ENCODE measurements at regions not wholly inside any gene's neighbourhood (a gene's known extent, or its start where the extent isn't known, plus 50 kb on each side); places are given as distances from the start of the nearest gene placed in this dataset.

DNA sequence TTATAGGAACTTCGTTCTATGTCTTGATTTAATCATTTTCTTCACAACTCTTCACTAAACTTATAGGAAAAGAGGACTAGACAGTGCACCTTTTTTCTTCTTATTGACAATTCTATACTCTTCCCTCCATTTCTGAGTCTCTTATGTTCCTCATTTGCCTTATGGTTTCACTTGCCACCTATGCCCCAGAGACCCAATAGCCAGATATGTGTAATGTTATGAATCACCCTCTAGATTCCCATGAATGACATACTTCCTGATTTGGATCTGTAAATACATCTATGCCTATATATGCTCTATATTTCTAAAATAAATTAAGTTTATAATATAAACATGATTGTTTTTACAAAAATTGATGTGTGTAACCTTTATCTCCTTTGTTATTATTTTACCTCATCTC lies 514.1 kb upstream of the MEF2C start:
- Histone ChIP-seq H3K27me3 (replicated peaks in 1 of 7) (no peaks in the 10 kb centered on the region), H3K36me3 (no peaks in the 10 kb centered on the region), H3K4me1 (peaks cover 0 to 46% (median 23%) of the 10 kb centered on the region in 6 donors), H3K9me3 (no peaks in the 10 kb centered on the region), H3K4me3 (peak overlapping the region in 1 of 8 donors; percentile 51), H3K27ac (peak overlapping the region; percentile 17 to 88 (median 83))
- WGBS, 5 donors = 21 to 74% (median 38%) methylated on average over 1 of the region's 1 CpG
- intact Hi-C loops (cut with DNase I; ENCODE audit: low total_unique reads) = no loop called here
- TF ChIP-seq POLR2A (IDR thresholded peaks at IDR 0.05) (no peak), POLR2AphosphoS5 (IDR thresholded peaks at IDR 0.05) (no peak)
- TF ChIP-seq, protein P1, sequence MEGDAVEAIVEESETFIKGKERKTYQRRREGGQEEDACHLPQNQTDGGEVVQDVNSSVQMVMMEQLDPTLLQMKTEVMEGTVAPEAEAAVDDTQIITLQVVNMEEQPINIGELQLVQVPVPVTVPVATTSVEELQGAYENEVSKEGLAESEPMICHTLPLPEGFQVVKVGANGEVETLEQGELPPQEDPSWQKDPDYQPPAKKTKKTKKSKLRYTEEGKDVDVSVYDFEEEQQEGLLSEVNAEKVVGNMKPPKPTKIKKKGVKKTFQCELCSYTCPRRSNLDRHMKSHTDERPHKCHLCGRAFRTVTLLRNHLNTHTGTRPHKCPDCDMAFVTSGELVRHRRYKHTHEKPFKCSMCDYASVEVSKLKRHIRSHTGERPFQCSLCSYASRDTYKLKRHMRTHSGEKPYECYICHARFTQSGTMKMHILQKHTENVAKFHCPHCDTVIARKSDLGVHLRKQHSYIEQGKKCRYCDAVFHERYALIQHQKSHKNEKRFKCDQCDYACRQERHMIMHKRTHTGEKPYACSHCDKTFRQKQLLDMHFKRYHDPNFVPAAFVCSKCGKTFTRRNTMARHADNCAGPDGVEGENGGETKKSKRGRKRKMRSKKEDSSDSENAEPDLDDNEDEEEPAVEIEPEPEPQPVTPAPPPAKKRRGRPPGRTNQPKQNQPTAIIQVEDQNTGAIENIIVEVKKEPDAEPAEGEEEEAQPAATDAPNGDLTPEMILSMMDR (IDR thresholded peaks at IDR 0.05 in 8 of 11, conservative IDR thresholded peaks at IDR 0.05 in 3 of 11) = no peak
- DNase-seq = no peak

DNA sequence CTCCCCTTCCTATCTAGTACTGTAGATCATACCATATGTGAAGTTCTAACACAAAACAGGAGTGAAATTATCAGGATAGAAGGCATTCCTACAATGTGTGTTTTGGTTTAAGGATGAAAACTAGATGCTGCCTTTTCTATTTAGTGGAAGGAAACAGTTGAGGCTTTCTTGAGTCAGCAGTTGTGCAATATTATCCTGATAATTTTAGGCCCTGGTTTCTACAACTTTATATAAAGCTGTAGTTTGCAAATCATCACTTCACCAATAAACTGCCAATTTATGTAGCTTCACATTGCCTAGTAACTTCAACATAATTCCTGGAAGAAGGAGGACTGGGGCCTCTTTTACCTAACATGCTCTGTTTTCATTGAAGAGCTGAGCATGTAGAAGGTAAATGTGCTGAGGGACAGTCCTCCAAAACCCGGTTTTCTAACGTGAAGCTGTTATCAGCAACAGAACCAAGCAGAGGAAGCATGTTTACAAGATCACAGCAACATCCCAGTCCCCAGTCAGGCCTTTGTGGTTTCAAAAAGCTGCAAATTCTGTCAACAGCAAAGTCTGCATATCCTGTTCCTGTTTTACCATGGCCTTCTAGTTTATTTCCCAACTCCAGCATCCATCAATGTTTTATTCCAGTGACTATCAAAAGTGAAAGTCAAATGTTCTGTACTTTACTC lies 513.4 kb upstream of the MEF2C start:
- H3K4me3 ChIP-seq = peak overlapping the region in 1 of 8 donors; percentile 51
- no peaks in the 10 kb centered on the region for H3K36me3 ChIP-seq
- no peak for DNase-seq
- H3K9me3 ChIP-seq = no peaks in the 10 kb centered on the region
- TF ChIP-seq, protein P1 (IDR thresholded peaks at IDR 0.05 in 8 of 11, conservative IDR thresholded peaks at IDR 0.05 in 3 of 11) = no peak
- no peak for TF ChIP-seq POLR2AphosphoS5 (IDR thresholded peaks at IDR 0.05)
- TF ChIP-seq POLR2A (IDR thresholded peaks at IDR 0.05) = no peak
- whole genome bisulfite sequencing, 5 donors = 0 to 14% (median 6%) methylated on average over 2 of the region's 2 CpGs
- H3K4me1 ChIP-seq = peaks cover 0 to 46% (median 23%) of the 10 kb centered on the region in 6 donors
- intact Hi-C loops (cut with DNase I; ENCODE audit: low total_unique reads) = no loop called here
- no peaks in the 10 kb centered on the region for H3K27me3 ChIP-seq (replicated peaks in 1 of 7)
- H3K27ac ChIP-seq = peak overlapping the region; percentile 48 to 88 (median 83)

DNA sequence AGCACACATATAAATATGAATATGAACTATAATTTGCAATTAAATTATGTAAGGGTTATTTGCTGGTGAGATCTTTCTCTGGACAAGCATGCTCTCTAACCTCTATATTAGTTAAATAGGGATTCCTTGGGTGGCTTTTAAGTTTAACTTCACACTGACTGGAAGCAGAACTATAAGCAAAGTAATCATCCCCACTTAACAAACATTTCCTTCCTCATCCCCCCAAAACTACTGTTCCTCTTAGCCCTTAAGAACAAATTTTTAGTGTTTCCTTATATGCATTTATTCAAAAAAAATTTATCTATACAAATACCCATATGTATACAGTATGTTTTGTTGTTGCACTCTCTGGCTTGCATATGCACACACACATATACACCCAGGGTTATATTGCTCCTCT lies 512.1 kb upstream of the MEF2C start:
- peak overlapping the region in 7 of 8 donors; percentile 48 to 88 (median 82) for H3K27ac ChIP-seq
- TF ChIP-seq, protein P1 (IDR thresholded peaks at IDR 0.05 in 8 of 11, conservative IDR thresholded peaks at IDR 0.05 in 3 of 11) = no peak
- TF ChIP-seq POLR2A (IDR thresholded peaks at IDR 0.05) = no peak
- peak overlapping the region in 1 of 8 donors; percentile 51 for H3K4me3 ChIP-seq
- no peaks in the 10 kb centered on the region for H3K9me3 ChIP-seq
- H3K36me3 ChIP-seq = no peaks in the 10 kb centered on the region
- intact Hi-C loops (cut with DNase I; ENCODE audit: low total_unique reads) = no loop called here
- H3K4me1 ChIP-seq = peaks cover 0 to 46% (median 23%) of the 10 kb centered on the region in 6 donors
- DNase-seq = no peak
- H3K27me3 ChIP-seq (replicated peaks in 1 of 7) = no peaks in the 10 kb centered on the region

DNA sequence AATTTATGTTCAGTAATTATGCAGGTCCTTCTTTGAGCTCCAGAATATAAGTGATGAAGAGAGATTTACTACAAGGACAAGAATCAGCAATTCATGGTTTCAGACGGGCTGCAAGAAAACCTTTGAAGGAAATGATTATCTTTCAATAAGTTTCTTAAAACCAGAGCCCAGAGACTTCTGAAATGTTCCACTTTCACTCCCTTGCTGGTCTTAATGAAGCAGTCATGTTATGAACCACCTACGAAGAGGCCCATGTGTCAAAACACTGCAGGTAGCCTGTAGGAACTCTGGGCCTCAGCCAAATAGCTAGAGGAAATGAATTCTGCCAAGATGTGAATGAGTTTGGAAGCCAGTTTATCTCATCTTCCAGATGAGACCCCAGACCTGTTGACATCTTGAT lies 505.9 kb upstream of the MEF2C start:
- no peak overlapping the region for H3K27ac ChIP-seq
- DNase-seq = no peak
- H3K4me3 ChIP-seq = no peak overlapping the region
- no peaks in the 10 kb centered on the region for H3K9me3 ChIP-seq
- WGBS, 5 donors = 75 to 85% (median 81%) methylated on average over 2 of the region's 2 CpGs
- H3K36me3 ChIP-seq = no peaks in the 10 kb centered on the region
- intact Hi-C loops (cut with DNase I; ENCODE audit: low total_unique reads) = no loop called here
- TF ChIP-seq, protein P1 (IDR thresholded peaks at IDR 0.05 in 8 of 11, conservative IDR thresholded peaks at IDR 0.05 in 3 of 11) = no peak
- no peak for TF ChIP-seq POLR2AphosphoS5 (IDR thresholded peaks at IDR 0.05)
- no peak for TF ChIP-seq POLR2A (IDR thresholded peaks at IDR 0.05)
- no peaks in the 10 kb centered on the region for H3K27me3 ChIP-seq (replicated peaks in 1 of 7)
- peaks cover 0 to 3% (median 0%) of the 10 kb centered on the region in 6 donors for H3K4me1 ChIP-seq

All from spleen (tissue), 11 donors.